IPS DF 4.7 (cell line): ENCODE measurements at regions not wholly inside any gene's neighbourhood (a gene's known extent, or its start where the extent isn't known, plus 50 kb on each side); places are given as distances from the start of the nearest gene placed in this dataset.
"Not testable (repeated sequence)": the region's sequence is repeated elsewhere in the genome, so short reads cannot be mapped to it uniquely, and the experiment has no call there.

Experiments used
- DNase-seq: peaks from one replicate; pipeline ENCODE4 v3.0.0-alpha.2; 2013; ENCODE audit warnings: low spot score; ENCODE audit errors: extremely low read depth

GRCh38 chr10:4396401-4397283 is 429.4 kb upstream of the AKR1E2 start:
- no peak for DNase-seq

GRCh38 chr10:4395731-4396130 is 430.3 kb upstream of the AKR1E2 start:
- DNase-seq, result no peak

GRCh38 chr10:4394455-4394854 is 431.6 kb upstream of the AKR1E2 start:
- DNase-seq, result not testable (repeated sequence)

- peak; percentile 5 for DNase-seq
Observed at GRCh38 chr10:4391683-4392082, 434.3 kb upstream of the AKR1E2 start.

GRCh38 chr10:4390219-4390618 is 435.8 kb upstream of the AKR1E2 start:
- no peak for DNase-seq

GRCh38 chr10:4385231-4385870 is 440.7 kb upstream of the AKR1E2 start:
- DNase-seq, result no peak

GRCh38 chr10:4384245-4384644 is 441.8 kb upstream of the AKR1E2 start:
- no peak for DNase-seq

- DNase-seq, result no peak
Observed at GRCh38 chr10:4383651-4384098, 442.3 kb upstream of the AKR1E2 start.

GRCh38 chr10:4382811-4383210 is 443.2 kb upstream of the AKR1E2 start:
- DNase-seq, result no peak

- DNase-seq, result no peak
Observed at GRCh38 chr10:4373612-4374011, 452.4 kb upstream of the AKR1E2 start.

GRCh38 chr10:4373098-4373497 is 452.9 kb upstream of the AKR1E2 start:
- DNase-seq, result no peak

GRCh38 chr10:4372601-4373000 is 453.4 kb upstream of the AKR1E2 start:
- no peak for DNase-seq

- no peak for DNase-seq
Observed at GRCh38 chr10:4371691-4372295, 454.2 kb upstream of the AKR1E2 start.

GRCh38 chr10:4370376-4370775 is 455.6 kb upstream of the AKR1E2 start:
- no peak for DNase-seq

- DNase-seq, result no peak
Observed at GRCh38 chr10:4361581-4361980, 464.4 kb upstream of the AKR1E2 start.

GRCh38 chr10:4359003-4359402 is 467.0 kb upstream of the AKR1E2 start:
- peak; percentile 14 for DNase-seq

GRCh38 chr10:4357911-4358310 is 468.1 kb upstream of the AKR1E2 start:
- no peak for DNase-seq

GRCh38 chr10:4355350-4355749 is 470.7 kb upstream of the AKR1E2 start:
- DNase-seq, result no peak

- no peak for DNase-seq
Observed at GRCh38 chr10:4354382-4354812, 471.6 kb upstream of the AKR1E2 start.

GRCh38 chr10:4353964-4354363 is 472.0 kb upstream of the AKR1E2 start:
- DNase-seq, result no peak

GRCh38 chr10:4353059-4353655 is 472.9 kb upstream of the AKR1E2 start:
- no peak for DNase-seq

GRCh38 chr10:4352414-4352961 is 473.5 kb upstream of the AKR1E2 start:
- no peak for DNase-seq
